SK-N-SH (cell line): ENCODE measurements at regions not wholly inside any gene's neighbourhood (a gene's known extent, or its start where the extent isn't known, plus 50 kb on each side); places are given as distances from the start of the nearest gene placed in this dataset.

Source experiments
- CTCF ChIA-PET: fragments of 300-600, 350-600 bp; formaldehyde crosslinking; extraction: SDS; loops from one replicate; lab custom pipeline; 2021; lab: Yijun Ruan, JAX
- POLR2A ChIA-PET: fragments of 350-600 bp; sonication (Branson Sonifier 250); formaldehyde crosslinking; extraction: SDS; loops from one replicate; lab custom pipeline; 2020; ENCODE audit warnings: antibody characterized with exemption, inconsistent platforms; lab: Yijun Ruan, JAX
- DNase-seq: peaks from one replicate; pipeline ENCODE4 v3.0.0; 2012
- H2AFZ ChIP-seq: fragments of 200-600 bp; sonication (generic); 2 replicates; pipeline ENCODE4 v1.8.1; 2016; ENCODE audit warnings: antibody characterized with exemption, mild to moderate bottlenecking, low read depth
- H3F3A ChIP-seq: fragments of 200-600 bp; sonication (generic); replicated peaks from 2 replicates; pipeline ENCODE3; 2016; ENCODE audit warnings: antibody characterized with exemption, mild to moderate bottlenecking; ENCODE audit not compliant: insufficient read depth
- H3K27ac ChIP-seq, 2 experiments: fragments of 200-500 bp in 1 of 2; fragments of 200-600 bp in 1 of 2; sonication (Bioruptor generic) in 1 of 2; sonication (generic), shearing (Covaris generic) in 1 of 2; 2 replicates each; pipeline versions ENCODE4 v1.5.1 to v1.6.1; 2014 to 2016; ENCODE audit warnings: low read depth in 2 of 2, inconsistent platforms in 1 of 2, low read length in 1 of 2, mild to moderate bottlenecking in 1 of 2, mixed read lengths in 1 of 2
- H3K27me3 ChIP-seq: fragments of 200-600 bp; sonication (generic), shearing (Covaris generic); 2 replicates; pipeline ENCODE4 v1.6.1; 2016; ENCODE audit warnings: mixed run types; ENCODE audit not compliant: insufficient read depth
- H3K36me3 ChIP-seq, 2 experiments: fragments of 200-500 bp in 1 of 2; fragments of 200-600 bp in 1 of 2; sonication (Bioruptor generic) in 1 of 2; sonication (generic) in 1 of 2; replicated peaks in 1 of 2; 2 replicates each; pipeline versions ENCODE3 to v1.5.1; 2014 to 2016; ENCODE audit warnings: low read length in 1 of 2, mild to moderate bottlenecking in 1 of 2; ENCODE audit not compliant: insufficient read depth in 2 of 2, control insufficient read depth in 1 of 2
- H3K4me1 ChIP-seq, 2 experiments: fragments of 200-500 bp in 1 of 2; fragments of 200-600 bp in 1 of 2; sonication (Bioruptor generic) in 1 of 2; sonication (generic), shearing (Covaris generic) in 1 of 2; 2 replicates each; pipeline versions ENCODE4 v1.5.1 to v1.6.1; 2014 to 2016; ENCODE audit warnings: low read depth in 1 of 2, low read length in 1 of 2, mixed run types in 1 of 2; ENCODE audit not compliant: insufficient read depth in 2 of 2, control insufficient read depth in 1 of 2
- H3K4me2 ChIP-seq: fragments of 200-600 bp; sonication (generic), shearing (Covaris generic); 2 replicates; pipeline ENCODE4 v1.6.1; 2017; ENCODE audit warnings: mixed run types
- H3K4me3 ChIP-seq, 2 experiments: fragments of 200-500 bp in 1 of 2; fragments of 200-600 bp in 1 of 2; sonication (Bioruptor generic) in 1 of 2; sonication (generic), shearing (Covaris generic) in 1 of 2; 2 replicates each; pipeline versions ENCODE4 v1.5.1 to v1.8.1; 2014 to 2016; ENCODE audit warnings: low read depth in 2 of 2, inconsistent platforms in 1 of 2, low read length in 1 of 2, mild to moderate bottlenecking in 1 of 2, mixed read lengths in 1 of 2, moderate library complexity in 1 of 2
- H3K79me2 ChIP-seq: fragments of 200-600 bp; sonication (generic); 2 replicates; pipeline ENCODE4 v1.8.1; 2017; ENCODE audit warnings: mild to moderate bottlenecking; ENCODE audit not compliant: insufficient read depth
- H3K9ac ChIP-seq: fragments of 200-600 bp; sonication (generic); 2 replicates; pipeline ENCODE4 v1.6.1; 2017; ENCODE audit warnings: mixed run types
- H3K9me2 ChIP-seq: fragments of 200-600 bp; sonication (generic); 2 replicates; pipeline ENCODE4 v1.6.1; 2017; ENCODE audit warnings: mixed run types
- H3K9me3 ChIP-seq: fragments of 200-600 bp; sonication (generic); 2 replicates; pipeline ENCODE4 v1.6.1; 2017; ENCODE audit warnings: mixed run types, mild to moderate bottlenecking, moderate library complexity
- H4K20me1 ChIP-seq: fragments of 200-600 bp; sonication (generic); 2 replicates; pipeline ENCODE4 v1.6.1; 2017; ENCODE audit warnings: mild to moderate bottlenecking, mixed run types; ENCODE audit not compliant: insufficient read depth
- FOXJ3 ChIP-seq: sonication (generic); formaldehyde crosslinking; IDR thresholded peaks from 2 replicates; pipeline ENCODE4 v1.5.1; 2020; ENCODE audit warnings: mild to moderate bottlenecking, missing genetic modification reagents
- GABPA ChIP-seq: IDR thresholded peaks from 2 replicates; pipeline ENCODE4 v1.4.0; 2012; ENCODE audit warnings: low read depth, mild to moderate bottlenecking
- GATA2 ChIP-seq: sonication (generic); formaldehyde crosslinking; IDR thresholded peaks from 2 replicates; pipeline ENCODE4 v1.5.0; 2020; ENCODE audit warnings: mild to moderate bottlenecking, missing genetic modification reagents
- MEF2A ChIP-seq: IDR thresholded peaks from 2 replicates; pipeline ENCODE4 v1.4.0; 2012; ENCODE audit warnings: low read depth, borderline replicate concordance
- RFX5 ChIP-seq: IDR thresholded peaks from 2 replicates; pipeline ENCODE4 v1.6.1; 2012; ENCODE audit warnings: mild to moderate bottlenecking, improper control_type of control experiment, low read length
- SIN3A ChIP-seq: IDR thresholded peaks from 2 replicates; pipeline ENCODE4 v1.6.1; 2012; ENCODE audit warnings: low read depth, mild to moderate bottlenecking, low read length, moderate library complexity, borderline replicate concordance
- TAF1 ChIP-seq: IDR thresholded peaks from 2 replicates; pipeline ENCODE4 v1.6.1; 2012; ENCODE audit warnings: low read depth, mild to moderate bottlenecking, low read length, moderate library complexity, borderline replicate concordance
- TCF12 ChIP-seq: IDR thresholded peaks from 2 replicates; pipeline ENCODE4 v1.4.0; 2012
- YY1 ChIP-seq: IDR thresholded peaks from 2 replicates; pipeline ENCODE4 v1.4.0; 2012; ENCODE audit warnings: low read depth, mild to moderate bottlenecking
- WGBS: methylation state at CpG from one replicate; pipeline ENCODE4 v1.1.6; 2017; ENCODE audit warnings: low lambda C conversion rate; 5-methylcytosine and 5-hydroxymethylcytosine counted together
- TF ChIP-seq, protein P1 (sequence below): IDR thresholded peaks from 2 replicates; pipeline ENCODE4 v1.4.0; 2012; ENCODE audit warnings: low read depth, borderline replicate concordance
- TF ChIP-seq, protein P2 (sequence below): IDR thresholded peaks from 2 replicates; pipeline ENCODE4 v1.6.1; 2012; ENCODE audit warnings: mild to moderate bottlenecking, low read depth, low read length, moderate library complexity

DNA sequence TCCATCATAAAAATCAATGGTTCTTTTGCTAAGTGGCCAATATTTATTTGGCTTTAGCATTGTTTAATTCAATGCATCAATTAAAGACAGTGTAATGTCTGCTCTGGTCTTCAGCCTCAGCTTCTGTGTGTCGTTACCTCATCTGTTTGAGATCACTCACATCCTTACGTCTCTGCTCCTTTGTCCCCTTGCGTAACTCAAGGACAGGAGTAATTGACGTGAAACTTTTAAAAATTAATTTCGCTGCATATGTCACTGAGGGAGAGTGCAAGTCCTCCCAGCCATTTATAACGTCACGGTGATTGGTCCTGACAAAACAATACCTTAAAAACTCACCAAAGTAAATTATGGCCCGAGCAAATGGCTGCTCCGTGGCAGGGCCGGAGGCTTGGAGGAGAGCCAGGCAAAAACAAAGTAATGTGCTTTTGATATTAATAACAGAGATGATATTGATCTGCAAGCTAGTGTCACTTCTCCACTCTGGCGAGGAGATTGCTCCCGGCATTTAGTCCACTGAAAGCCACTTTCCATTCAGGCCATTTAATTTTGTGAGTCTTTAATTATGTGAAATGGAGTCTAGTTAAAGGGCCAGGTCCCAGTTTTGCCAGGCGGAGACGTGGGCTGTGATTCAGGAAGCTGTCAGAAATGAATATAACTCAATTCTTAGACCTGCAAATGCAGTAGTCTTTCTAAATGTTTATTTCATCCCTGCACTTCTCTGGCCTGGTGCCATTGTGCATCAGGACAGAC is 150.9 kb upstream of the POU3F1 start (continued):
- TF ChIP-seq SIN3A (no peak), TAF1 (no peak), RFX5 (no peak), MEF2A (no peak)
- TF ChIP-seq, protein P1, sequence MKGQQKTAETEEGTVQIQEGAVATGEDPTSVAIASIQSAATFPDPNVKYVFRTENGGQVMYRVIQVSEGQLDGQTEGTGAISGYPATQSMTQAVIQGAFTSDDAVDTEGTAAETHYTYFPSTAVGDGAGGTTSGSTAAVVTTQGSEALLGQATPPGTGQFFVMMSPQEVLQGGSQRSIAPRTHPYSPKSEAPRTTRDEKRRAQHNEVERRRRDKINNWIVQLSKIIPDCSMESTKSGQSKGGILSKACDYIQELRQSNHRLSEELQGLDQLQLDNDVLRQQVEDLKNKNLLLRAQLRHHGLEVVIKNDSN, result no peak
- TF ChIP-seq, all 33 proteins: peak for 3

DNA sequence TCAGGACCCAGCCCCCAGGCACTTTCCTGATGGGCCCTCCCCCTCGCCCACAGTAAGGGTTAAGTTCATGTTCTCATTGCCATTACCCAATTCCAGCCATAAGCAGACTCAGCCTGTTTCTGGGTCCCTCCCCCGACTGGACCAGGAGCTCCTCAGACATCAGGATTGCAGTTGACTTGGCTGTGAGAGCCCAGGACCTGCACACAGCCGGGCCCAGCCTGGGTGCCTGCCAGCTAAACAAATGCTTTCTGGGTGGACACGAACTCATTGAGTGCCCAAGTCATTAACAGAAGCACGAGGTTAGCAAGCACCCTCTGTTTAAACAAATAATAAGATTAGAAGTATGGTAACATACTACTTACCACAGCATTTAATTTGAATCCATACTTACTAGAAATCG is 147.9 kb upstream of the POU3F1 start:
- peaks cover 55% of the 10 kb centered on the region for H3K27me3 ChIP-seq
- no peak overlapping the region for H3K4me3 ChIP-seq
- H3K9ac ChIP-seq, result no peak overlapping the region
- no peak overlapping the region for H3K27ac ChIP-seq
- no peaks in the 10 kb centered on the region for H3F3A ChIP-seq
- TF ChIP-seq GABPA (no peak), MEF2A (no peak), TAF1 (no peak), YY1 (no peak), GATA2 (CRISPR knock-in tag) (no peak), FOXJ3 (CRISPR knock-in tag) (no peak), TCF12 (no peak)
- TF ChIP-seq, protein P2, sequence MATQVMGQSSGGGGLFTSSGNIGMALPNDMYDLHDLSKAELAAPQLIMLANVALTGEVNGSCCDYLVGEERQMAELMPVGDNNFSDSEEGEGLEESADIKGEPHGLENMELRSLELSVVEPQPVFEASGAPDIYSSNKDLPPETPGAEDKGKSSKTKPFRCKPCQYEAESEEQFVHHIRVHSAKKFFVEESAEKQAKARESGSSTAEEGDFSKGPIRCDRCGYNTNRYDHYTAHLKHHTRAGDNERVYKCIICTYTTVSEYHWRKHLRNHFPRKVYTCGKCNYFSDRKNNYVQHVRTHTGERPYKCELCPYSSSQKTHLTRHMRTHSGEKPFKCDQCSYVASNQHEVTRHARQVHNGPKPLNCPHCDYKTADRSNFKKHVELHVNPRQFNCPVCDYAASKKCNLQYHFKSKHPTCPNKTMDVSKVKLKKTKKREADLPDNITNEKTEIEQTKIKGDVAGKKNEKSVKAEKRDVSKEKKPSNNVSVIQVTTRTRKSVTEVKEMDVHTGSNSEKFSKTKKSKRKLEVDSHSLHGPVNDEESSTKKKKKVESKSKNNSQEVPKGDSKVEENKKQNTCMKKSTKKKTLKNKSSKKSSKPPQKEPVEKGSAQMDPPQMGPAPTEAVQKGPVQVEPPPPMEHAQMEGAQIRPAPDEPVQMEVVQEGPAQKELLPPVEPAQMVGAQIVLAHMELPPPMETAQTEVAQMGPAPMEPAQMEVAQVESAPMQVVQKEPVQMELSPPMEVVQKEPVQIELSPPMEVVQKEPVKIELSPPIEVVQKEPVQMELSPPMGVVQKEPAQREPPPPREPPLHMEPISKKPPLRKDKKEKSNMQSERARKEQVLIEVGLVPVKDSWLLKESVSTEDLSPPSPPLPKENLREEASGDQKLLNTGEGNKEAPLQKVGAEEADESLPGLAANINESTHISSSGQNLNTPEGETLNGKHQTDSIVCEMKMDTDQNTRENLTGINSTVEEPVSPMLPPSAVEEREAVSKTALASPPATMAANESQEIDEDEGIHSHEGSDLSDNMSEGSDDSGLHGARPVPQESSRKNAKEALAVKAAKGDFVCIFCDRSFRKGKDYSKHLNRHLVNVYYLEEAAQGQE, result no peak
- no peaks in the 10 kb centered on the region for H3K79me2 ChIP-seq
- H3K36me3 ChIP-seq, result no peaks in the 10 kb centered on the region
- no peaks in the 10 kb centered on the region for H3K9me3 ChIP-seq
- ChIA-PET CTCF (interaction anchor here (0.8 kb wide), 1 partner anchor 52 kb away, joined by 3 read pairs; no protein-coding TSS in a partner anchor), POLR2A (no interaction called here)
- peaks cover 0 to 9% of the 10 kb centered on the region in 2 experiments; a peak in 1 of 4 replicates for H3K4me1 ChIP-seq
- 9% methylated on average over 6 of the region's 6 CpGs for WGBS
- H3K4me2 ChIP-seq, result no peak overlapping the region
- no peak overlapping the region for H2AFZ ChIP-seq
- no peak for DNase-seq
- no peaks in the 10 kb centered on the region for H3K9me2 ChIP-seq
- no peaks in the 10 kb centered on the region for H4K20me1 ChIP-seq
